ENCODE measurements at regions not wholly inside any gene's neighbourhood (a gene's known extent, or its start where the extent isn't known, plus 50 kb on each side); places are given as distances from the start of the nearest gene placed in this dataset.

DNA sequence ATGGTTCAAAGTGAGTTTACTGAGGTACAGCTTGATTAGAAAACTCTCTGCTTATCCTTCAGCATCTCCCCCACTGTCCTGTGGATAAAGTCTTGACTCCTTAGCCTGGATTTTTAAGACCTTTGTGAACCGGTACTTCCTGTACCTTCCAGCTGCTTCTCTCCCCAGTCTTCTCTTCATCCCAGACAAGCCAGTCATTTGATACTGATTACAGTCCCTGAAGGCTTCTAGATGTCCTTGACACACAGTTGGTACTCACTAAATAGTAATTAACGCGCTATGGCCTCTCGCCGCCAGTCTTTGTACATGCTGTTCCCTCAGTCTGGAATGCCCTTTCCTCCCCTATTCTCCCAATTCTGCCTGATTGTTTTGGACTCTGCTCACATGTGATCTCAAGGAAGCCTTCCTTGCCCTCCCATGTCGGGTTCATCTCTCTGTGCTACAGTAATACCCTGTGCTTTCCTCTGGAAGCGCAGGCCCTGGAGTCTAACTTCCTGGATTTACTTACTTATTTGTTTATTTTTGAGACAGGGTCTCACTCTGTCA, 50.6 kb upstream of the PTGR2 start:
- FAIRE-seq (no peak), DNase-seq (ENCODE audit: low read depth) (no peak)
- H3K4me3 ChIP-seq (ENCODE audit: low read depth, low read length) = no peak overlapping the region
- no peak for TF ChIP-seq CTCF (IDR thresholded peaks at IDR 0.05; ENCODE audit: insufficient read depth, low read length, severe bottlenecking)
- no peaks in the 10 kb centered on the region for H3K27me3 ChIP-seq (ENCODE audit: control insufficient read depth, insufficient read depth, low read length)
- no peaks in the 10 kb centered on the region for H3K36me3 ChIP-seq (ENCODE audit: control insufficient read depth, insufficient read depth, low read length)

DNA sequence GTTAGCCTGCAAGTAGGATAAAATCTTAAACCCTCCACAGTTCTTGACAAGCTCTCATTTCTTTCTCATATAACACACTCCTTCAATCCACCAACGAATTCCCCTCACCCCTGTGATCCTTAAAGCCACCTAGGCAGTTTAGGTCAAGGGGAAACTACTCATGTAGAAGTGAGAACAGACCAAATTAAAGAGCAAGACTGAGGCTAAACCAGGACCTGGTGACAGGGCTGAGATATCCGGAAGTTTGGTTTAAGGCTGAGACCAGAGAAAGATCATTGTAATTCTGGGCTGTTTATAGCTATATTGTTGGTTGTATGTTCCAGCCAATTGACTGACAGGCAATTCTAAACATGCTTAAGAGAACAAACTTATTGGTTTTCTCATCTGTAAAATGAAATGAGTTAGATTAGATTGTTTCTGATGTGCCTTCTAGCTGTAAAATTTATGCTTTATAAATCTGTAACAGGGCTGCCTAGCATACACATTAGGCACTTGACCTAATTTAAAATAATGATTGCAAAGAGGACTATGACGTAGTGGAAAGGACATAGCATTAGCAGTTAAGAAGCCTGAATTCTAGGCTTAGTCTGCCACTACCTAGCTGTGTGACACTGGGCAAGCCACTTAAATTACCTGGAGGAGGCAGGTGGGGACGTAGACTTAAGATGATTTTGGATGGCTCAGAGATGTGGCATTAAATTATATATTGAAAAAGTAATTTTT, 53.9 kb upstream of the PTGR2 start:
- H3K36me3 ChIP-seq (ENCODE audit: control insufficient read depth, insufficient read depth, low read length) = no peaks in the 10 kb centered on the region
- H3K4me3 ChIP-seq (ENCODE audit: low read depth, low read length) = no peak overlapping the region
- no peaks in the 10 kb centered on the region for H3K27me3 ChIP-seq (ENCODE audit: control insufficient read depth, insufficient read depth, low read length)
- no peak for FAIRE-seq
- no peak for TF ChIP-seq CTCF (IDR thresholded peaks at IDR 0.05; ENCODE audit: insufficient read depth, low read length, severe bottlenecking)
- DNase-seq (ENCODE audit: low read depth) = no peak

- no peaks in the 10 kb centered on the region for H3K36me3 ChIP-seq (ENCODE audit: control insufficient read depth, insufficient read depth, low read length)
- TF ChIP-seq CTCF (IDR thresholded peaks at IDR 0.05; ENCODE audit: insufficient read depth, low read length, severe bottlenecking) = no peak
- DNase-seq (ENCODE audit: low read depth) (no peak), FAIRE-seq (no peak)
- no peak overlapping the region for H3K4me3 ChIP-seq (ENCODE audit: low read depth, low read length)
- H3K27me3 ChIP-seq (ENCODE audit: control insufficient read depth, insufficient read depth, low read length) = no peaks in the 10 kb centered on the region
Observed at GRCh38 chr14:73796893-73797542, 54.6 kb upstream of the PTGR2 start.

GRCh38 chr14:73796415-73796814, 55.2 kb upstream of the PTGR2 start:
- no peak for FAIRE-seq
- H3K36me3 ChIP-seq (ENCODE audit: control insufficient read depth, insufficient read depth, low read length) = no peaks in the 10 kb centered on the region
- DNase-seq (ENCODE audit: low read depth) = no peak
- H3K4me3 ChIP-seq (ENCODE audit: low read depth, low read length) = no peak overlapping the region
- H3K27me3 ChIP-seq (ENCODE audit: control insufficient read depth, insufficient read depth, low read length) = no peaks in the 10 kb centered on the region
- no peak for TF ChIP-seq CTCF (IDR thresholded peaks at IDR 0.05; ENCODE audit: insufficient read depth, low read length, severe bottlenecking)

- DNase-seq (ENCODE audit: low read depth) (peak; percentile 79), FAIRE-seq (no peak)
- H3K36me3 ChIP-seq (ENCODE audit: control insufficient read depth, insufficient read depth, low read length) = no peaks in the 10 kb centered on the region
- H3K27me3 ChIP-seq (ENCODE audit: control insufficient read depth, insufficient read depth, low read length) = no peaks in the 10 kb centered on the region
- no peak overlapping the region for H3K4me3 ChIP-seq (ENCODE audit: low read depth, low read length)
- no peak for TF ChIP-seq CTCF (IDR thresholded peaks at IDR 0.05; ENCODE audit: insufficient read depth, low read length, severe bottlenecking)
Observed at GRCh38 chr14:73795974-73796373, 55.7 kb upstream of the PTGR2 start.
